ENCODE measurements at regions not wholly inside any gene's neighbourhood (a gene's known extent, or its start where the extent isn't known, plus 50 kb on each side); places are given as distances from the start of the nearest gene placed in this dataset.
"Not testable (repeated sequence)": the region's sequence is repeated elsewhere in the genome, so short reads cannot be mapped to it uniquely, and the experiment has no call there.

- H3K27ac ChIP-seq (ENCODE audit: low read length); DNase-seq; ATAC-seq; H3K4me3 ChIP-seq (ENCODE audit: low read length); intact Hi-C loops (cut with DNase I); H3K4me1 ChIP-seq (ENCODE audit: control insufficient read depth, insufficient read depth, low read length); H3K27me3 ChIP-seq (ENCODE audit: control insufficient read depth, insufficient read depth); H3K9me3 ChIP-seq (ENCODE audit: control insufficient read depth, low read length): not testable (repeated sequence)
- WGBS, result 95% methylated on average over 6 of the region's 6 CpGs
Measured at GRCh38 chr7:29674626-29675025, 111.0 kb downstream of the PRR15 start.

- WGBS, result over 99% methylated on average over 2 of the region's 2 CpGs
- intact Hi-C loops (cut with DNase I); ATAC-seq; H3K27me3 ChIP-seq (ENCODE audit: control insufficient read depth, insufficient read depth); H3K27ac ChIP-seq (ENCODE audit: low read length); H3K9me3 ChIP-seq (ENCODE audit: control insufficient read depth, low read length); DNase-seq; H3K4me3 ChIP-seq (ENCODE audit: low read length); H3K4me1 ChIP-seq (ENCODE audit: control insufficient read depth, insufficient read depth, low read length): not testable (repeated sequence)
Measured at GRCh38 chr7:29677254-29677653, 113.6 kb downstream of the PRR15 start.

GRCh38 chr7:29679963-29680362, 116.3 kb downstream of the PRR15 start:
- H3K27me3 ChIP-seq (ENCODE audit: control insufficient read depth, insufficient read depth); ATAC-seq; H3K27ac ChIP-seq (ENCODE audit: low read length); H3K9me3 ChIP-seq (ENCODE audit: control insufficient read depth, low read length); H3K4me3 ChIP-seq (ENCODE audit: low read length); intact Hi-C loops (cut with DNase I); H3K4me1 ChIP-seq (ENCODE audit: control insufficient read depth, insufficient read depth, low read length); DNase-seq: not testable (repeated sequence)
- WGBS, result 74% methylated on average over 2 of the region's 2 CpGs

GRCh38 chr7:29680601-29681000, 117.0 kb downstream of the PRR15 start:
- H3K9me3 ChIP-seq (ENCODE audit: control insufficient read depth, low read length); H3K4me1 ChIP-seq (ENCODE audit: control insufficient read depth, insufficient read depth, low read length); H3K4me3 ChIP-seq (ENCODE audit: low read length); ATAC-seq; DNase-seq; H3K27me3 ChIP-seq (ENCODE audit: control insufficient read depth, insufficient read depth); H3K27ac ChIP-seq (ENCODE audit: low read length); intact Hi-C loops (cut with DNase I): not testable (repeated sequence)
- 85% methylated on average over 2 of the region's 2 CpGs for WGBS

GRCh38 chr7:29684151-29684786, 120.6 kb downstream of the PRR15 start:
- H3K9me3 ChIP-seq (ENCODE audit: control insufficient read depth, low read length); intact Hi-C loops (cut with DNase I): not testable (repeated sequence)
- under 1% methylated on average over 31 of the region's 34 CpGs for WGBS

GRCh38 chr7:29684787-29685650, 121.3 kb upstream of the WIPF3 start:
- peak; percentile 92 to 95 for ATAC-seq
- H3K27ac ChIP-seq (ENCODE audit: low read length), result peak overlapping the region; percentile 88
- H3K27me3 ChIP-seq (ENCODE audit: control insufficient read depth, insufficient read depth), result no peaks in the 10 kb centered on the region
- H3K4me1 ChIP-seq (ENCODE audit: control insufficient read depth, insufficient read depth, low read length), result no peaks in the 10 kb centered on the region
- peak; percentile 83 to 93 (median 92) for DNase-seq
- intact Hi-C loops (cut with DNase I), result no loop called here
- H3K9me3 ChIP-seq (ENCODE audit: control insufficient read depth, low read length), result no peaks in the 10 kb centered on the region
- WGBS, result under 1% methylated on average over 114 of the region's 114 CpGs
- peak overlapping the region; percentile 71 for H3K4me3 ChIP-seq (ENCODE audit: low read length)

More at GRCh38 chr7:29684151-29684786, 120.6 kb downstream of the PRR15 start:
- H3K27me3 ChIP-seq (ENCODE audit: control insufficient read depth, insufficient read depth); DNase-seq; H3K4me1 ChIP-seq (ENCODE audit: control insufficient read depth, insufficient read depth, low read length): not testable (repeated sequence)
- peak; percentile 58 to 68 for ATAC-seq
- Histone ChIP-seq H3K4me3 (ENCODE audit: low read length) (peak overlapping the region; percentile 71), H3K27ac (ENCODE audit: low read length) (peak overlapping the region; percentile 88)

GRCh38 chr7:29685651-29686271, 120.5 kb upstream of the WIPF3 start:
- H3K27me3 ChIP-seq (ENCODE audit: control insufficient read depth, insufficient read depth); DNase-seq; H3K4me1 ChIP-seq (ENCODE audit: control insufficient read depth, insufficient read depth, low read length); H3K9me3 ChIP-seq (ENCODE audit: control insufficient read depth, low read length); intact Hi-C loops (cut with DNase I): not testable (repeated sequence)
- peak in 1 of 2 donors; percentile 88 for ATAC-seq
- Histone ChIP-seq H3K4me3 (ENCODE audit: low read length) (peak overlapping the region; percentile 71), H3K27ac (ENCODE audit: low read length) (peak overlapping the region; percentile 88)
- 2% methylated on average over 21 of the region's 21 CpGs for WGBS

GRCh38 chr7:29690510-29690909, 115.8 kb upstream of the WIPF3 start:
- ATAC-seq; intact Hi-C loops (cut with DNase I): not testable (repeated sequence)
- 63% methylated on average over 4 of the region's 4 CpGs for WGBS

GRCh38 chr7:29696402-29696801, 109.9 kb upstream of the WIPF3 start:
- H3K27me3 ChIP-seq (ENCODE audit: control insufficient read depth, insufficient read depth); ATAC-seq; H3K4me3 ChIP-seq (ENCODE audit: low read length); H3K9me3 ChIP-seq (ENCODE audit: control insufficient read depth, low read length); DNase-seq; H3K27ac ChIP-seq (ENCODE audit: low read length); H3K4me1 ChIP-seq (ENCODE audit: control insufficient read depth, insufficient read depth, low read length); intact Hi-C loops (cut with DNase I): not testable (repeated sequence)
- 52% methylated on average over 5 of the region's 5 CpGs for WGBS

More at GRCh38 chr7:29690510-29690909, 115.8 kb upstream of the WIPF3 start:
- not testable (repeated sequence) for H3K27me3 ChIP-seq (ENCODE audit: control insufficient read depth, insufficient read depth); DNase-seq; H3K4me3 ChIP-seq (ENCODE audit: low read length); H3K4me1 ChIP-seq (ENCODE audit: control insufficient read depth, insufficient read depth, low read length); H3K27ac ChIP-seq (ENCODE audit: low read length); H3K9me3 ChIP-seq (ENCODE audit: control insufficient read depth, low read length)

GRCh38 chr7:29699723-29700122, 106.6 kb upstream of the WIPF3 start:
- H3K9me3 ChIP-seq (ENCODE audit: control insufficient read depth, low read length); intact Hi-C loops (cut with DNase I); DNase-seq; H3K27ac ChIP-seq (ENCODE audit: low read length); ATAC-seq; H3K4me3 ChIP-seq (ENCODE audit: low read length); H3K4me1 ChIP-seq (ENCODE audit: control insufficient read depth, insufficient read depth, low read length); H3K27me3 ChIP-seq (ENCODE audit: control insufficient read depth, insufficient read depth): not testable (repeated sequence)
- 94% methylated on average over 2 of the region's 2 CpGs for WGBS

GRCh38 chr7:29701540-29701939, 104.8 kb upstream of the WIPF3 start:
- intact Hi-C loops (cut with DNase I); DNase-seq; H3K4me1 ChIP-seq (ENCODE audit: control insufficient read depth, insufficient read depth, low read length); ATAC-seq; H3K9me3 ChIP-seq (ENCODE audit: control insufficient read depth, low read length); H3K27me3 ChIP-seq (ENCODE audit: control insufficient read depth, insufficient read depth); H3K27ac ChIP-seq (ENCODE audit: low read length); H3K4me3 ChIP-seq (ENCODE audit: low read length): not testable (repeated sequence)
- 93% methylated on average over 1 of the region's 1 CpG for WGBS
